Calu3 (cell line): ENCODE measurements at regions not wholly inside any gene's neighbourhood (a gene's known extent, or its start where the extent isn't known, plus 50 kb on each side); places are given as distances from the start of the nearest gene placed in this dataset.

Experiments used
- BruUV-seq: library from RNA; stranded (reverse); fragments of 400-500 nt; replicated peaks from 2 replicates; lab custom pipeline; 2021; lab: Mats Ljungman, UMichigan
- CTCF ChIA-PET: fragments of 300-600 bp; sonication (Branson Sonifier 250); formaldehyde crosslinking; loops from one replicate; lab custom pipeline; 2022; ENCODE audit warnings: antibody characterized with exemption; lab: Charles Lee
- DNase-seq: peaks from one replicate; pipeline ENCODE4 v3.0.0; 2022
- H3K27ac Mint-ChIP-seq: one replicate; pipeline ENCODE4 v1.8.0; 2022; ENCODE audit warnings: mixed read lengths; ENCODE audit not compliant: unreplicated experiment
- H3K27me3 Mint-ChIP-seq: one replicate; pipeline ENCODE4 v1.8.0; 2022; ENCODE audit warnings: mixed read lengths; ENCODE audit not compliant: unreplicated experiment
- H3K36me3 Mint-ChIP-seq: one replicate; pipeline ENCODE4 v1.8.0; 2022; ENCODE audit warnings: mild to moderate bottlenecking, moderate library complexity, mixed read lengths; ENCODE audit not compliant: insufficient read depth, unreplicated experiment
- H3K4me1 Mint-ChIP-seq: one replicate; pipeline ENCODE4 v1.8.0; 2022; ENCODE audit warnings: mild to moderate bottlenecking, low read depth, mixed read lengths; ENCODE audit not compliant: unreplicated experiment
- H3K4me3 Mint-ChIP-seq: one replicate; pipeline ENCODE4 v1.8.0; 2022; ENCODE audit warnings: mild to moderate bottlenecking, low read depth, moderate library complexity, mixed read lengths; ENCODE audit not compliant: unreplicated experiment
- H3K9me3 Mint-ChIP-seq: one replicate; pipeline ENCODE4 v1.8.0; 2022; ENCODE audit warnings: low read depth, mixed read lengths; ENCODE audit not compliant: unreplicated experiment
- CTCF ChIP-seq: fragments of 200-600 bp; IDR thresholded peaks from one replicate; pipeline ENCODE4 v1.8.0; 2022; ENCODE audit warnings: antibody characterized with exemption; ENCODE audit not compliant: unreplicated experiment
- intact Hi-C: fragments of 100-400 bp; cut with micrococcal nuclease; formaldehyde crosslinking; loops from one replicate; pipeline ENCODE4 v1.10.0; 2022; ENCODE audit not compliant: unreplicated experiment

DNA sequence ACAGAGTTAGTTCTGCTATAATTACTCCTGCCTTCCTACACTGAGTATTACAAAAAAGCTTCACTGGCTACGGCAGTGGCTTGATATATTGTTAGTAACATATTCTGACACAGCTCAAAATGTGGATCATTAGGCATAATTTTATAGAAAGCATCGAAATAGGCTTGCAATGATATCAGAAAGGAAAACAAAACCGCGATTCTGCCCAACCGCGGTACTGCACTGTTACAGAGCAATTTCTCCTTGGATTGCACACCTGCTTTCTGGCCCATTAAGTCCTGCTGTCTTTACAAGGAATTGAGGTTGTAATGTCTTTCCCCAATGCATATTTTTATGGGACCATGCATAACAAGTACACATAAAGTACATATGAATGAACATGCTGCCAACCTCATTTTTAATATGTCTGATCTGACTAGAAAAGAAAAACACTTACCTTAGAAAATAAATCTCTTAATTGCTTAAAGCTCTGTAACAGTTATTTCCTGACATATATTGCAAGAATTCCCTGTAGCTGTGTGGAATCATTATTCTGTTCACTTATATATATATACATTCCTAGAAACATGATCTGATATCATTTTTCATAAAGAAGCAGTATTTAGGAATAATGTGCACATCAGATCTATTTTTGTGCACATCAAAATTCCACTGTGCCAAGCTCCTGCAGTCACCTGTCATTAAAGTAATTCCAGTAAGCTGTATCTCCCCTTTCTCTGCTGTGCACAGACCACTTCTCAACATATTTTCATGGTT, 763.9 kb downstream of the HACE1 start:
- H3K27ac Mint-ChIP-seq, result no peak overlapping the region
- H3K9me3 Mint-ChIP-seq, result peaks cover 3% of the 10 kb centered on the region
- no peaks in the 10 kb centered on the region for H3K36me3 Mint-ChIP-seq
- no peaks in the 10 kb centered on the region for H3K4me1 Mint-ChIP-seq
- no peak for DNase-seq
- BruUV-seq, result no TSS peak
- H3K4me3 Mint-ChIP-seq, result no peak overlapping the region
- CTCF ChIA-PET, result no interaction called here
- H3K27me3 Mint-ChIP-seq, result no peaks in the 10 kb centered on the region
- no peak for TF ChIP-seq CTCF
- intact Hi-C loops, result no loop called here

GRCh38 chr6:104087765-104088164, 772.0 kb downstream of the HACE1 start:
- CTCF ChIA-PET, result no interaction called here
- no peak for DNase-seq
- no peak for TF ChIP-seq CTCF
- H3K27ac Mint-ChIP-seq, result no peak overlapping the region
- H3K36me3 Mint-ChIP-seq, result no peaks in the 10 kb centered on the region
- BruUV-seq, result no TSS peak
- H3K27me3 Mint-ChIP-seq, result no peaks in the 10 kb centered on the region
- H3K4me1 Mint-ChIP-seq, result no peaks in the 10 kb centered on the region
- intact Hi-C loops, result no loop called here
- no peak overlapping the region for H3K4me3 Mint-ChIP-seq
- H3K9me3 Mint-ChIP-seq, result peaks cover 6% of the 10 kb centered on the region

- Mint-ChIP-seq H3K27ac (no peak overlapping the region), H3K36me3 (no peaks in the 10 kb centered on the region), H3K9me3 (peaks cover 5% of the 10 kb centered on the region), H3K27me3 (no peaks in the 10 kb centered on the region), H3K4me1 (no peaks in the 10 kb centered on the region), H3K4me3 (no peak overlapping the region)
- DNase-seq, result no peak
- BruUV-seq, result no TSS peak
- intact Hi-C loops, result no loop called here
- no peak for TF ChIP-seq CTCF
- CTCF ChIA-PET, result interaction anchor here (0.6 kb wide), 1 partner anchor 386 kb away, joined by 5 read pairs; no protein-coding TSS in a partner anchor
Observed at GRCh38 chr6:104068281-104068680, 791.4 kb downstream of the HACE1 start.

DNA sequence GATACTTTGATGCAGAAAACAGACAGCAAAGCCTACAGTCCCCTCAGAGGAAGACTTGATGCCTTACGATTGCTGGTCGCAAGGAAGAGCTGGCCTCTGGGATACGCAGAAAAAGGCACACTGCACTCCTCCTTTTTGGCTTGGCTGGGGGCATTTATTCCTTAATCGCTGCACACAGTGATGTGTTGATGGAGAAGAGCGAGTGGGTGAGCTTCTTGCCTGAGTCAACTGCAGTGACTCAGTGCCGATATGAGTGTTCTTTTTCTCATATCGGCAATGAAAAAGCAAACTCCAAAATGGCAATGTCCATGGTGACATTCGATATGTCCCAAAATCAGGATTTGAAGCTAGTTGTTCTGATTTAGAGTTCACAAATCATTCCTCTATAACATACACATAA, 794.8 kb downstream of the HACE1 start:
- CTCF ChIA-PET, result no interaction called here
- intact Hi-C loops, result no loop called here
- TF ChIP-seq CTCF, result no peak
- H3K4me1 Mint-ChIP-seq, result no peaks in the 10 kb centered on the region
- no peaks in the 10 kb centered on the region for H3K27me3 Mint-ChIP-seq
- no TSS peak for BruUV-seq
- peaks cover 5% of the 10 kb centered on the region for H3K9me3 Mint-ChIP-seq
- DNase-seq, result no peak
- no peak overlapping the region for H3K4me3 Mint-ChIP-seq
- no peak overlapping the region for H3K27ac Mint-ChIP-seq
- H3K36me3 Mint-ChIP-seq, result no peaks in the 10 kb centered on the region
